Gastrocnemius medialis (tissue), 4 donors: ENCODE measurements at regions not wholly inside any gene's neighbourhood (a gene's known extent, or its start where the extent isn't known, plus 50 kb on each side); places are given as distances from the start of the nearest gene placed in this dataset.

Experiments
- POLR2A ChIP-seq, 2 donors: fragments of 450-650 bp; IDR thresholded peaks; one replicate each; pipeline ENCODE4 v1.6.1; 2017; ENCODE audit warnings: antibody characterized with exemption in 2 of 2, mild to moderate bottlenecking in 2 of 2, moderate library complexity in 2 of 2
- TF ChIP-seq, protein P1 (sequence below), 5 experiments: fragments of 450-650 bp in 3 of 5; fragments of 200-600 bp in 2 of 5; sonication (generic) in 2 of 5; IDR thresholded peaks in 4 of 5; conservative IDR thresholded peaks in 1 of 5; 1 replicate in 4 of 5; 2 replicates in 1 of 5; pipeline ENCODE4 v1.5.1; 2016 to 2019; ENCODE audit warnings: antibody characterized with exemption in 5 of 5, mild to moderate bottlenecking in 3 of 5, moderate library complexity in 3 of 5

DNA sequence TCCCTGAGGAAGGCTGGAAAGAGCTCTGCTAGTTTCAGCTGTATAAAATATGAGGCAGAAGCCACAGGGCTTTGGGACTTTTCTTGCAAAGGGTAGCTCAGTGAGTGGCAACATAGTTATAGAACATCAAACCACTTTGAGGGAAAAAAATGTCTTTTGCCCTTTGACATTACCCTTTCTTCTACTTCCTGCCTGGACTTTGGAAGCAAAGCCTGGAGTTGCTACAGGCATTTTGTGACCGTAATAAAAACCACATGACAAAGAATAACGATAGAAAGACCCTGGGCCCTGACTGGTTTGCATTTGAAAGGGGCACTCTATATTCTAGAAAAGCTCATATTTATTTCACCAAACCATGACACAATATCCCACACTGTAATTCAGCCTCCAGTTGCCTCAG, 440.9 kb downstream of the DIRAS2 start:
- TF ChIP-seq POLR2A (IDR thresholded peaks at IDR 0.05) = no peak
- TF ChIP-seq, protein P1, sequence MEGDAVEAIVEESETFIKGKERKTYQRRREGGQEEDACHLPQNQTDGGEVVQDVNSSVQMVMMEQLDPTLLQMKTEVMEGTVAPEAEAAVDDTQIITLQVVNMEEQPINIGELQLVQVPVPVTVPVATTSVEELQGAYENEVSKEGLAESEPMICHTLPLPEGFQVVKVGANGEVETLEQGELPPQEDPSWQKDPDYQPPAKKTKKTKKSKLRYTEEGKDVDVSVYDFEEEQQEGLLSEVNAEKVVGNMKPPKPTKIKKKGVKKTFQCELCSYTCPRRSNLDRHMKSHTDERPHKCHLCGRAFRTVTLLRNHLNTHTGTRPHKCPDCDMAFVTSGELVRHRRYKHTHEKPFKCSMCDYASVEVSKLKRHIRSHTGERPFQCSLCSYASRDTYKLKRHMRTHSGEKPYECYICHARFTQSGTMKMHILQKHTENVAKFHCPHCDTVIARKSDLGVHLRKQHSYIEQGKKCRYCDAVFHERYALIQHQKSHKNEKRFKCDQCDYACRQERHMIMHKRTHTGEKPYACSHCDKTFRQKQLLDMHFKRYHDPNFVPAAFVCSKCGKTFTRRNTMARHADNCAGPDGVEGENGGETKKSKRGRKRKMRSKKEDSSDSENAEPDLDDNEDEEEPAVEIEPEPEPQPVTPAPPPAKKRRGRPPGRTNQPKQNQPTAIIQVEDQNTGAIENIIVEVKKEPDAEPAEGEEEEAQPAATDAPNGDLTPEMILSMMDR (IDR thresholded peaks at IDR 0.05 in 4 of 5, conservative IDR thresholded peaks at IDR 0.05 in 1 of 5) = no peak
